ENCODE measurements at regions not wholly inside any gene's neighbourhood (a gene's known extent, or its start where the extent isn't known, plus 50 kb on each side); places are given as distances from the start of the nearest gene placed in this dataset.
"Not testable (repeated sequence)": the region's sequence is repeated elsewhere in the genome, so short reads cannot be mapped to it uniquely, and the experiment has no call there.

DNA sequence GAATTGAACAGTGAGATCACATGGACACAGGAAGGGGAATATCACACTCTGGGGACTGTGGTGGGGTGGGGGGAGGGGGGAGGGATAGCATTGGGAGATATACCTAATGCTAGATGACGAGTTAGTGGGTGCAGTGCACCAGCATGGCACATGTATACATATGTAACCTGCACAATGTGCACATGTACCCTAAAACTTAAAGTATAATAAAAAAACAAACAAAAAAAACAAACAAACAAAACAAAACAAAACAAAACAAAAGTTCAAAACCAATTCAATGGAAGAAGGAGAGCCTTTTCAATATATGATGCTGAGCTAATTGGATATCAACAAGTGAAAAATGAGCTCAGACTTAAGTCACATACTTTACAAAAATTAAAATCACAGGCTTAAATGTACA is 592.8 kb downstream of the CBLN4 start:
- DNase-seq (ENCODE audit: low spot score) = not testable (repeated sequence)

DNA sequence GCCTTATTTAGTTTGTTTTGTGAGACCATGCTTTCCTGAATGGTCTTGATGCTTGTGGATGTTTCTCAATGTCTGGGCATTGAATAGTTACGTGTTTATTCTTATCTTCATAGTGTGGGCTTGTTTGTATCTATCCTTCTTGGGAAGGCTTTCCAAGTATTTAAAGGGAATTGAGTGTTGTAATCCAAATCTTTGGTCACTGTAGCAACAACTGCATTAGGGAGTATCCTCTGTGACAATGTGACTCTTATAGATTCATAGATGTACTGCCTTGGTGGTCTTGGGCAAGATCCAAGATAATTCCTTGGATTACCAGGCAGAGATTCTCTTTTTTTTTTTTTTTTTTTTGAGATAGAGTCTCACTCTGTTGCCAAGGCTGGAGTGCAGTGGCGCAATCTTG is 598.4 kb downstream of the CBLN4 start:
- no peak for DNase-seq (ENCODE audit: low spot score)

DNA sequence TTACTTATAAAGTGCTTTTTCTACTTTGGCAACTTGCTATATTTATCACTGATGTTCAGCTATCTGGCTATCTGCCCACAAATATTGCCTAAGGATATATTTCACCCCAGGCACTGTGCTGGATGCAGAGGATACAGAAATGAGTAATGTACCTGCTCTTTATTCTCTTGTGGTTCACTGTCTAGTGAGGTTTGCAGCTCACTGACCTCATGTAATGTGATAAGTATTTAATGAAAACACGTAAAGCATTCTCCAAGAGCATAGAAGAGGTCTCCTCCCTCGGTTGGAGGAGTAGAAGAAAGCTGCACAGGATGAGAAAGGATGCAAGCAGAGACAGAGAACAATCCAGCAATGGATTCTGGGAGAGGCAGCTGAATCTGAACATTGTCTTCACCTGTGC is 610.7 kb downstream of the CBLN4 start:
- no peak for DNase-seq (ENCODE audit: low spot score)

- DNase-seq (ENCODE audit: low spot score) = no peak
Observed at GRCh38 chr20:55390791-55391190, 614.5 kb downstream of the CBLN4 start.

DNA sequence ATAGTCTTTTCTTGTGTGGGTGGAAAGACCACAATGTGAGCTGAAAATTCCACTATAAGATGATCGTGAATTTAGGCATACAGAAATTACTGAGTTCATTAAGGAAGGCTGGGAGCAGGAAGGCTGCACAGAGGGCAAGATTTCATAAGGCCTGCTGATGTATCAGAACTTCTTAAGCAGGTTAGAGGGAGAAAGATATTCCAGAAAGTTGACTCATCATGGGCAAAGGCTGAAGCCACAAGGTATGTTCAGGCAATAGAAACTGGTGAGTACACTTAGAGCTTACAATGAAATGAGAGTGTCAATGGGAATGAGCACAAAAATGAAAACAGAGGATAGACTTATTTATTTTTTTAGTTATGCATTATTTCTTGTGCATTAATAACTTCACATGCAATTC is 618.6 kb downstream of the CBLN4 start:
- no peak for DNase-seq (ENCODE audit: low spot score)

GRCh38 chr20:55375920-55376319 is 629.4 kb downstream of the CBLN4 start:
- DNase-seq (ENCODE audit: low spot score) = no peak

DNA sequence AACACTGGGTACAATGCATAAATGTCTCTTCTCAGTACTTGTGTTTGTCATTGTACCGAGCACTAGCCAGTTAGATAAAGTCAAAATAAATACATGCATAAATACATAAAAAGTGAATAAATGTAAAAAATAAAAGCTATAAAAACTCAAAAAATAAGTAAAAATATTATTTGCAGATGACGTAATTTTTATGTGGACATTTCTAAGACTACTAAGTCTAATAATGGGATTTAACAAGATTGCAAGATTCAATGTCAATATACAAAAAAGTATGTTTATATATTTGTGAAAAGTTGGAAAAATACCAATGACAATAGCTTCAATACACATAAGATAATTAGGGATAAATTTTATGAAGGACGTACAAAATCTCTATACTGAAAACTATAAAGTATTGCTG is 639.6 kb downstream of the CBLN4 start:
- DNase-seq (ENCODE audit: low spot score) = no peak

- no peak for DNase-seq (ENCODE audit: low spot score)
Observed at GRCh38 chr20:55360895-55361294, 644.4 kb downstream of the CBLN4 start.

DNA sequence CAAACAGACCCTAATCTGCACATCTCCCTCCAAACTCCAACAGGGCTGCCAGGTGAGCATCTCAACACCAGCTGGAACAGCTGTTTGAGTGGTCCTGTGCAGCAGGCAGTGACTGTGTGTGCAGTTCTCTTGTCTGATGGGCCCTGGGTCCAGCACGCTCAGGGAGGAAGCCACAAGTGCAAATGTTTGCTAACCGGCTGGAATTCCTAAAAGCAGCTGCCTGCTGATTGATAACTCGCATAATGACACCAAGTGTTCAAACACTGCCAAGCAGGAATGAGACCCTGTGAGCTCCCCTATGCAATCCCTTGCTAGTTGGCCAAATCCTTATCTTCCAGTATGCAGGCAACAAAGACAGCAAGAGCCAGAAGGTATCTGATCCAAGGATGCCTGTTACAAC is 650.6 kb downstream of the CBLN4 start:
- no peak for DNase-seq (ENCODE audit: low spot score)

GRCh38 chr20:55353206-55353605 is 652.1 kb downstream of the CBLN4 start:
- no peak for DNase-seq (ENCODE audit: low spot score)

DNA sequence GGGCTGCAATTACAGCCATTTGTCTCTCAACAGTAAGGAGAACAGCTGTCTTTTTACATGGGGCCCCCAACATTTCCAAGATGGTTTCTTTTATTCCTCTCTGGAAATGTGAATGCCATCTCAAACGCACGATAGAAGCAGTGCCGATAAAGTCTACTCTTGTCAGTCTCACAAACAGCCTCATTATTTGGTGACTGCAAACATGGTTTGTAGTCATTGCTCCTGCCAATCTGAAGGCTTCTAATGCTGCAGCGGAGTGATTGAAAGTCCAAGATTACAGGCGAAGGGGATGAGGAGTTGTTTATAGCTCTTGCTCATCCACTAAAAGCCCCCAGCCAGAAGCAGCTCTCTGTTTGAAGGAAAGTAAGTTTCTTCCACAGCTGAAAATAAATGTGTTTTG is 657.1 kb downstream of the CBLN4 start:
- DNase-seq (ENCODE audit: low spot score) = no peak

GRCh38 chr20:55342822-55343221 is 662.5 kb downstream of the CBLN4 start:
- no peak for DNase-seq (ENCODE audit: low spot score)

- no peak for DNase-seq (ENCODE audit: low spot score)
Observed at GRCh38 chr20:55333798-55334197, 671.5 kb downstream of the CBLN4 start.

DNA sequence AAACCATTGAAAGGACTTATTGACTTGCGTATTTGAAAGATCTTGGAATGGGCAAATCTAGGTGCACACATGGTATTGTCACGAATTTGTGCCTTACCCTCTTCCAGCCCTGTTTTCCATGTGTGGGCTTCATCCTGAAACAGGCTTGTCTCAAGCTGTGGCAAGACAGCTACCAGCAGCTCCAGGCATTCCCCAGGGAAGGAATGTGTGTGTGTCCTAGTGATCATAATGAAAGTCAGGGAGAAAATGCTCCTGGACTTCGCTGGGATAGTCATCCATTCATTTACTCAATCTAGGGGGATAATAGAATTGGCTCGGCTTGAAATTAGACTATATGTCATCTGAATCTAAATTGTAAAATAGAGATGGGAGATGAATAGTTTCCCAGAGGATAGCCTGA is 676.2 kb downstream of the CBLN4 start:
- no peak for DNase-seq (ENCODE audit: low spot score)

DNA sequence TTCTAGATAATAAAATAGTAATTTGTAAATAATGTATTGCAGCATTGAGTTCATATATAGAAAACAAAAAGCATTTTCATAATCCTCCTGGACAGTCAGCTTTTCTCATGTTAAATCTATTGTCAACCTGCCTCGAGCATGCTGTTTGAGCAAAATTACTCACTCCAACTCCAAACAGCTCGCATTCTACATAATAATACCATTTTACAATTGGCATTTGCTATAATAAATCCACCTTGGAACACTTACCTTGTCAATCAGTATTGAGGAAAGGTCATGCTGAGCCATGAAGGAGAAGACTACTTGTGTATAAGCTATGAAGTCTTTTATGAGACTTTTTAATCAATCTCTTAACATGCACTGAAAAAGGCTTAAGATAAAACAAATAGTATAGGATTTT is 682.6 kb downstream of the CBLN4 start:
- no peak for DNase-seq (ENCODE audit: low spot score)

GRCh38 chr20:55316753-55317152 is 688.6 kb downstream of the CBLN4 start:
- DNase-seq (ENCODE audit: low spot score) = no peak

GRCh38 chr20:55310844-55311243 is 694.5 kb downstream of the CBLN4 start:
- DNase-seq (ENCODE audit: low spot score) = not testable (repeated sequence)

DNA sequence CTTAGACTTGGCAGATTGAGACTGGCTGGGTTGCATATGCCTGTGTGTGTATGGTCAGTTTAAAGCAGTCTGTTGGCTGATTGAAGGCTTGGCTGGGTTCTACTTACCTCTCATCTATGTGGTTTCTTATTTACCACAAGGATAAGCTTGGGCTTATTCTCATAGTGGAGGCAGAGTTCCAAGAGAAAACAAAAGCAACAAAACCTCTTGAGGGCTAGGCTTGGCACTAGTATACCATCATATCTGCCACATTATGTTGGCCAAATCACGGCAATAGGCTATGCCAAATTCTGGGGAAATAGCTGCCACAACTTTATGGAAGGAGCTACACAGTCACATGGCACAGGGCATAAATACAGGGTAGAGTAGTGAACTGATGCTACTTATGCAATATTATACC is 714.1 kb downstream of the CBLN4 start:
- DNase-seq (ENCODE audit: low spot score) = no peak

- DNase-seq (ENCODE audit: low spot score) = no peak
Observed at GRCh38 chr20:55283889-55284288, 721.4 kb downstream of the CBLN4 start.

GRCh38 chr20:55273149-55273548 is 732.2 kb downstream of the CBLN4 start:
- no peak for DNase-seq (ENCODE audit: low spot score)

GRCh38 chr20:55271371-55271770 is 733.9 kb downstream of the CBLN4 start:
- no peak for DNase-seq (ENCODE audit: low spot score)

DNA sequence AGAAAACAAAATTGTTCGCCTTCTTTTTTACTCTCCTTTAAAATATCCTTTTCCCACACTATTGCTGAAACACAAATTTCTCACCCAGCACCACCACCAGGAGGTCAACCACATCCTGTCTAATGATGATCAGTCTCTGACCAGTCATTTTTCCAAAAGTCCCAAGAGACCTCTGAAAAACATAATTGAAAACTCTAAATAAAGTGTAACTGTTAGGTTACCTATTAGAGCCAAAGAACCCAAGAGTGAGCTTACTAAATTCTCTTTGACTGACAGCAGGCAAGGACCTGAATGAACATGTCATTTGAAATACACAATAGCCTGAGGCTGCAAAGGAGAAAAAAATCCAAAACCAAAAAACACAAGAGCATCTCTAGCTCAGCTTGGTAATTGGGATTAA is 735.4 kb downstream of the CBLN4 start:
- no peak for DNase-seq (ENCODE audit: low spot score)

GRCh38 chr20:55266361-55266760 is 739.0 kb downstream of the CBLN4 start:
- DNase-seq (ENCODE audit: low spot score) = no peak

DNA sequence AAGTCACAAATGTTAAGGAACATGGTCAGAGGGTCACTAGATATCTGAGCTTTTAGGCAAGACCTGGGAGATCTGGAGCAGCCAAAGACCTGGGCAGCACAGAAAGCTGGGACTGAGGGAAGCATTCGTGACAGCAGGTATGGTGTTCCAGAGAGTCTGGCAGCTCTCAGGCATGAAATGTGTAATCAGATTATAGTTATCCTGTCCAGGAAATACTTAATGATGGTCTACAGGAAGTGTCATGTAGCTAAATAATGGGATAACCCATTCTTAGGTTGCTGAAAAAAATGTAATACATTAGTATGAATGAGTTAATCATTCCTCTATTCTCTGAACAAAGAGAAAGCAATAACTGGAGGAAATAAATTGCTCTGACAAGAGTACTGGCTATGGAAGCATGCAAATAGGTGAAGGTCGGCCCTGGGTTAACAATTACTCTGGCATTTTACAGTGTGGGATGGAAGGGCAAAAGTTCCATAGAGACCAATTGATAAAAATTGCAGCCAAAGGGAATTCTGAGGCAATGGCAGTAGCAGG is 740.5 kb downstream of the CBLN4 start:
- no peak for DNase-seq (ENCODE audit: low spot score)

GRCh38 chr20:55258559-55258958 is 746.8 kb downstream of the CBLN4 start:
- DNase-seq (ENCODE audit: low spot score) = no peak
